Retinal pigment epithelial cell (primary cell): ENCODE measurements at regions not wholly inside any gene's neighbourhood (a gene's known extent, or its start where the extent isn't known, plus 50 kb on each side); places are given as distances from the start of the nearest gene placed in this dataset.

ENCODE experiments used
- DNase-seq: peaks from one replicate; pipeline ENCODE4 v3.0.0-alpha.2; 2010; ENCODE audit warnings: low read depth
- H3K4me3 ChIP-seq: 2 replicates; pipeline ENCODE4 v1.5.1; 2011; ENCODE audit warnings: mild to moderate bottlenecking, low read length, control low read depth, moderate library complexity
- TF ChIP-seq, protein P1 (sequence below): conservative IDR thresholded peaks from 2 replicates; pipeline ENCODE4 v1.5.1; 2011; ENCODE audit warnings: low read depth, low read length, control low read depth, inconsistent platforms

DNA sequence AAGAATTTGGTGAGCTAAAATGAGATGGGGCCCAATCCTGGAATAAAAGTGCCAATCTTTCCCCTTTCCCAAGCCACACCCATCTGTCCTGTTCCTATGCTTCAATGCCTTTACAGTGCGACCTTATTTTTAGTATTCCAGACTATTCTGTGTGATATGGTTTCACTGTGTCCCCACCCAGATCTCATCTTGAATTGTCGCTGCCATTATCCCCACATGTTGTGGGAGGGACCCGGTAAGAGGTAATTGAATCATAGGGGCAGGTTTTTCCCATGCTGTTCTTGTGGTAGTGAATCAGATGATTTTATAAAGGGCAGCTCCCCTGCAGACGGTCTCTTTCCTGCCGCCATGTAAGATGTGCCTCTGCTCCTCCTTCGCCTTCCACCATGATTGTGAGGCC lies 129.3 kb upstream of the KIF26B start:
- no peak for DNase-seq
- H3K4me3 ChIP-seq, result no peak overlapping the region
- TF ChIP-seq, protein P1, sequence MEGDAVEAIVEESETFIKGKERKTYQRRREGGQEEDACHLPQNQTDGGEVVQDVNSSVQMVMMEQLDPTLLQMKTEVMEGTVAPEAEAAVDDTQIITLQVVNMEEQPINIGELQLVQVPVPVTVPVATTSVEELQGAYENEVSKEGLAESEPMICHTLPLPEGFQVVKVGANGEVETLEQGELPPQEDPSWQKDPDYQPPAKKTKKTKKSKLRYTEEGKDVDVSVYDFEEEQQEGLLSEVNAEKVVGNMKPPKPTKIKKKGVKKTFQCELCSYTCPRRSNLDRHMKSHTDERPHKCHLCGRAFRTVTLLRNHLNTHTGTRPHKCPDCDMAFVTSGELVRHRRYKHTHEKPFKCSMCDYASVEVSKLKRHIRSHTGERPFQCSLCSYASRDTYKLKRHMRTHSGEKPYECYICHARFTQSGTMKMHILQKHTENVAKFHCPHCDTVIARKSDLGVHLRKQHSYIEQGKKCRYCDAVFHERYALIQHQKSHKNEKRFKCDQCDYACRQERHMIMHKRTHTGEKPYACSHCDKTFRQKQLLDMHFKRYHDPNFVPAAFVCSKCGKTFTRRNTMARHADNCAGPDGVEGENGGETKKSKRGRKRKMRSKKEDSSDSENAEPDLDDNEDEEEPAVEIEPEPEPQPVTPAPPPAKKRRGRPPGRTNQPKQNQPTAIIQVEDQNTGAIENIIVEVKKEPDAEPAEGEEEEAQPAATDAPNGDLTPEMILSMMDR, result no peak

GRCh38 chr1:245023222-245023621 lies 131.6 kb upstream of the KIF26B start:
- H3K4me3 ChIP-seq, result no peak overlapping the region
- no peak for DNase-seq
- TF ChIP-seq, protein P1, result no peak

- TF ChIP-seq, protein P1, result no peak
- no peak for DNase-seq
- H3K4me3 ChIP-seq, result no peak overlapping the region
These were observed 134.8 kb upstream of the KIF26B start for GRCh38 chr1:245019910-245020486.

DNA sequence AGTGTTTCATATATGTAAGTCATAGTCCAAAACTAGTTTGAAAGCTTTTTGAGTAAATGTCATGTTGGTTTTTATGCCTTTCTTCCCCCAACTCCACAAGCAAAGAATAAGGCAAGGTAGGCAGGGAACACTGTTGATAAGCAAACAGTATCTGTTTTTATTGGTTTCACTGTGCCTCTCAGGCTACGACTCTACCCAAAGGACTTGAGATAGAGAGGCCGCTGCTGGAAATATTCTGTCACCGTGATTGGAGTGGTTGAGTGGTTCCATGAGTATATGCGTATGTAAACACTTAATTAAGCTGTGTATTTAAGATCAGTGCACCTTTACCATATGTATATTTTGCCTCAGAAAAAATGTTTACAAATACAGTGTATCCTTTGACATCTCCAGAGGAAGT lies 138.1 kb upstream of the KIF26B start:
- H3K4me3 ChIP-seq, result no peak overlapping the region
- DNase-seq, result no peak
- TF ChIP-seq, protein P1, result no peak

DNA sequence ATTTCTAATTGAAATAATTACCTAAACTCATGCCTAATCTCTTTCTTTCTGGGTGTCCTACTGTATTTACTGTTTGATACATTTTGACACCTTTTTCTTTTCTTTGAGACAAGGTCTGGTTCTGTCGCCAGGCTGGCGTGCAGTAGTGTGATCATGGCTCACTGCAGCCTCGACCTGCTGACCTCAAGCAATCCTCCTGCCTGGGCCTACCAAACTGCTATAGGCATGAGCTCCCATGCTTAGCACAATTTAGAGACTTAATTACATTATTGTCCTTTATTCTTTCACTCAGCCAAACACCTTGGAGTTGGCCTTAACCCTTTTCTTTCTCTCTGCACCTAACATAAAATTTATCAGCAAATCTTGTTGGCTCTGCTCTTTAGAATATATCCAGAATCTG lies 139.8 kb upstream of the KIF26B start:
- no peak overlapping the region for H3K4me3 ChIP-seq
- TF ChIP-seq, protein P1, result no peak
- no peak for DNase-seq

- TF ChIP-seq, protein P1, result no peak
- H3K4me3 ChIP-seq, result no peak overlapping the region
- no peak for DNase-seq
These were observed 140.3 kb upstream of the KIF26B start for GRCh38 chr1:245014247-245015029.
